Esophagus squamous epithelium (tissue), 4 donors: ENCODE measurements at regions not wholly inside any gene's neighbourhood (a gene's known extent, or its start where the extent isn't known, plus 50 kb on each side); places are given as distances from the start of the nearest gene placed in this dataset.

ENCODE experiments used
- POLR2A ChIP-seq, 4 donors: fragments of 450-650 bp; IDR thresholded peaks; one replicate each; pipeline ENCODE4 v1.6.1; 2017; ENCODE audit warnings: antibody characterized with exemption in 4 of 4, mild to moderate bottlenecking in 4 of 4, moderate library complexity in 3 of 4
- TF ChIP-seq, protein P1 (sequence below), 6 experiments: fragments of 450-650 bp in 4 of 6; fragments of 200-600 bp in 2 of 6; sonication (generic) in 2 of 6; IDR thresholded peaks; one replicate each; pipeline ENCODE4 v1.5.1; 2016 to 2019; ENCODE audit warnings: antibody characterized with exemption in 6 of 6, mild to moderate bottlenecking in 4 of 6, moderate library complexity in 4 of 6

DNA sequence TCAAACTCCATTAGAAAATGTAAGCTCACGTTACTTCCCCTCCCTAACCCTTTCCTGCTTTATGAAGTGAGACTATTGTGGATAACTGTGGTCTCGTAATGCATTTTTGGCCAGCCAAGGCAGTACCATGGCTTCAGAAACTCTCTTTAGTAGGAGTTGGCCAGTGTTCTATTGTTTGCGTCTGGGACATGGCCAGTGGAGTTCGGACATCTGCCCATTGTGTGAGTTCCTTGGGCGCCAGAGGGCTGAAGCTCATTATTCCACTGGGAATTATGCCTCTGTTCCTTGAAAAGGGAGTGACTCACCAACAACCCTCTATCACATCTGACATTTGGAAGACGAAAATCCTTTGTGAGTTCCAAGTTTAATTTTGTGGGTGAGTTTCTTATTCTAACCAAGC lies 319.5 kb upstream of the SOX9 start:
- TF ChIP-seq, protein P1, sequence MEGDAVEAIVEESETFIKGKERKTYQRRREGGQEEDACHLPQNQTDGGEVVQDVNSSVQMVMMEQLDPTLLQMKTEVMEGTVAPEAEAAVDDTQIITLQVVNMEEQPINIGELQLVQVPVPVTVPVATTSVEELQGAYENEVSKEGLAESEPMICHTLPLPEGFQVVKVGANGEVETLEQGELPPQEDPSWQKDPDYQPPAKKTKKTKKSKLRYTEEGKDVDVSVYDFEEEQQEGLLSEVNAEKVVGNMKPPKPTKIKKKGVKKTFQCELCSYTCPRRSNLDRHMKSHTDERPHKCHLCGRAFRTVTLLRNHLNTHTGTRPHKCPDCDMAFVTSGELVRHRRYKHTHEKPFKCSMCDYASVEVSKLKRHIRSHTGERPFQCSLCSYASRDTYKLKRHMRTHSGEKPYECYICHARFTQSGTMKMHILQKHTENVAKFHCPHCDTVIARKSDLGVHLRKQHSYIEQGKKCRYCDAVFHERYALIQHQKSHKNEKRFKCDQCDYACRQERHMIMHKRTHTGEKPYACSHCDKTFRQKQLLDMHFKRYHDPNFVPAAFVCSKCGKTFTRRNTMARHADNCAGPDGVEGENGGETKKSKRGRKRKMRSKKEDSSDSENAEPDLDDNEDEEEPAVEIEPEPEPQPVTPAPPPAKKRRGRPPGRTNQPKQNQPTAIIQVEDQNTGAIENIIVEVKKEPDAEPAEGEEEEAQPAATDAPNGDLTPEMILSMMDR (IDR thresholded peaks at IDR 0.05), result no peak
- TF ChIP-seq POLR2A (IDR thresholded peaks at IDR 0.05), result no peak
